ENCODE measurements at regions not wholly inside any gene's neighbourhood (a gene's known extent, or its start where the extent isn't known, plus 50 kb on each side); places are given as distances from the start of the nearest gene placed in this dataset.

DNA sequence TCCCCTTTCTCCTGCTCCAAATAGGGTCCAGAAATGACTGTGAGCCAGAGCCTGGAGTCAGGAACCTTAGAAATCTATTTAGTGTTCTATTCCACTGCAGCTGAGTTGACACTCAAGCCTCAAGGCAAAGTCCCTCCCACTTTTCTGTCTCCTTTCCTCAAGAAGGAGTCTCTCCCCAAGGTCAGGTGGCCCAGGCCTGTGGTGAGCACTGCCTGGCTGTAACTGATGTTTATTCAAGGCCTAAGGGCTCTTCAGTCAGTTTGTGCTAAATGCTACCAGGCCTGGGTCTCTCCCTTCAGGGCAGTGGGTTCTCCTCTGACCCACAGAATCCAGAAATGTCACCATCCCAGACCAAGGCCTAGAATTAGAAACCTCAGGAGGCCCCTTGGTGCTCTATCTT, 1042.9 kb upstream of the EPHA7 start:
- no peak overlapping the region for H3K4me3 ChIP-seq
- H2AFZ ChIP-seq (replicated peaks) = no peak overlapping the region
- H3K4me1 Mint-ChIP-seq = peaks cover 3% of the 10 kb centered on the region
- TF ChIP-seq, protein P1, sequence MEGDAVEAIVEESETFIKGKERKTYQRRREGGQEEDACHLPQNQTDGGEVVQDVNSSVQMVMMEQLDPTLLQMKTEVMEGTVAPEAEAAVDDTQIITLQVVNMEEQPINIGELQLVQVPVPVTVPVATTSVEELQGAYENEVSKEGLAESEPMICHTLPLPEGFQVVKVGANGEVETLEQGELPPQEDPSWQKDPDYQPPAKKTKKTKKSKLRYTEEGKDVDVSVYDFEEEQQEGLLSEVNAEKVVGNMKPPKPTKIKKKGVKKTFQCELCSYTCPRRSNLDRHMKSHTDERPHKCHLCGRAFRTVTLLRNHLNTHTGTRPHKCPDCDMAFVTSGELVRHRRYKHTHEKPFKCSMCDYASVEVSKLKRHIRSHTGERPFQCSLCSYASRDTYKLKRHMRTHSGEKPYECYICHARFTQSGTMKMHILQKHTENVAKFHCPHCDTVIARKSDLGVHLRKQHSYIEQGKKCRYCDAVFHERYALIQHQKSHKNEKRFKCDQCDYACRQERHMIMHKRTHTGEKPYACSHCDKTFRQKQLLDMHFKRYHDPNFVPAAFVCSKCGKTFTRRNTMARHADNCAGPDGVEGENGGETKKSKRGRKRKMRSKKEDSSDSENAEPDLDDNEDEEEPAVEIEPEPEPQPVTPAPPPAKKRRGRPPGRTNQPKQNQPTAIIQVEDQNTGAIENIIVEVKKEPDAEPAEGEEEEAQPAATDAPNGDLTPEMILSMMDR (IDR thresholded peaks at IDR 0.05) = no peak
- no peak for TF ChIP-seq EZH2phosphoT487 (IDR thresholded peaks at IDR 0.05)
- TF ChIP-seq EZH2 (IDR thresholded peaks at IDR 0.05) = no peak
- no peak overlapping the region for H3K27ac Mint-ChIP-seq
- H3K27me3 ChIP-seq = no peaks in the 10 kb centered on the region
- no peak overlapping the region for H3K4me2 ChIP-seq
- H3K4me1 ChIP-seq = peaks cover 5% of the 10 kb centered on the region
- peaks cover 2% of the 10 kb centered on the region for H3K9me3 Mint-ChIP-seq
- H3K27ac ChIP-seq = no peak overlapping the region
- H3K36me3 Mint-ChIP-seq = no peaks in the 10 kb centered on the region
- no peaks in the 10 kb centered on the region for H4K20me1 ChIP-seq (ENCODE audit: low read depth)
- no peaks in the 10 kb centered on the region for H3K9me3 ChIP-seq (ENCODE audit: low read depth)
- no peak overlapping the region for H3K4me3 Mint-ChIP-seq
- H3K27me3 Mint-ChIP-seq (ENCODE audit: insufficient read depth, low read depth) = peaks cover 7% of the 10 kb centered on the region
- no peaks in the 10 kb centered on the region for H3K79me2 ChIP-seq (ENCODE audit: low read depth)
- H3K9ac ChIP-seq = no peak overlapping the region
- no peaks in the 10 kb centered on the region for H3F3A ChIP-seq (ENCODE audit: low read depth)
- no peaks in the 10 kb centered on the region for H3K36me3 ChIP-seq
- DNase-seq (ENCODE audit: low spot score) = no peak

DNA sequence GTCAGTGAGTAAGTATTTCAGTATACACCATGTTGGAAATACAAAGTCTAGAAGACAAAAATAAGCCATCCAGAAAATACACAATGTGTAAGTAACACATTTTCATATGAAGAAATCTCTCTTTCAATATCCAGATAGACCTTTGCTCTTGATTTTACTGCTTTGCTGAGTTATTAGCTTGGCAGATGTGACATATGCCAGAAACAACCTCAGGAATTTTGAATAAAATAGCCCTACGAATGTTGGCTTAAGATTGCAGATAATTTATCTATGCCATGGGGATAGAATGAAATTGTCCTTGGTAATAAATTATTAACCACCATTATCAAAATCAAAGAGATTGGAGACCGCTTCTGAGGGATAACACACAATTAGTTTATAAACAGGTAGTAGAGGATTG, 1036.9 kb upstream of the EPHA7 start:
- Mint-ChIP-seq H3K4me1 (no peaks in the 10 kb centered on the region), H3K27ac (no peak overlapping the region), H3K36me3 (peaks cover 6% of the 10 kb centered on the region), H3K4me3 (no peak overlapping the region), H3K27me3 (ENCODE audit: insufficient read depth, low read depth) (no peaks in the 10 kb centered on the region), H3K9me3 (peaks cover 7% of the 10 kb centered on the region)
- Histone ChIP-seq H3K27ac (no peak overlapping the region), H3K27me3 (no peaks in the 10 kb centered on the region), H3K79me2 (ENCODE audit: low read depth) (no peaks in the 10 kb centered on the region), H3K9ac (no peak overlapping the region), H3K4me2 (no peak overlapping the region), H3F3A (ENCODE audit: low read depth) (no peaks in the 10 kb centered on the region), H3K9me3 (ENCODE audit: low read depth) (no peaks in the 10 kb centered on the region), H3K36me3 (no peaks in the 10 kb centered on the region), H3K4me3 (no peak overlapping the region), H4K20me1 (ENCODE audit: low read depth) (no peaks in the 10 kb centered on the region), H3K4me1 (no peaks in the 10 kb centered on the region), H2AFZ (replicated peaks) (no peak overlapping the region)
- TF ChIP-seq, protein P1 (IDR thresholded peaks at IDR 0.05) = no peak
- TF ChIP-seq EZH2 (IDR thresholded peaks at IDR 0.05) (no peak), EZH2phosphoT487 (IDR thresholded peaks at IDR 0.05) (no peak)
- no peak for DNase-seq (ENCODE audit: low spot score)

DNA sequence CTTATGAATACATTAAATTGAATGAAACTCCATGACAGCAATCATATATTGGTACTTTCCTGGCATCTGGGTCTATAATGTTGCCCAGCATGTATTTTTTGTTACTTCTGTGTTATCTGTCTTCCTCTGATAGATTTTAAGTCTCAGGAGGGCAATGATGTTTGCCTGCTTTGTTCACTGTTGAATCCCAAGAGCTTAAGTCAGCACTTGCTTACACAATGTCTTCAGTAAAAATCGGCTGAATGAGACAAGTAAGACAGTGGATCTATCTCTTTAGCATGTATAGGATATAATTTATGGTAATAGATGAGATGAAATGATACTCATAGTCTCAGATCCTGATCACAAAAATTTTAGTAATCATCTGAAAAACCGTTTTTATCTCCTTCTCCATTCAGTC, 1034.9 kb upstream of the EPHA7 start:
- Histone ChIP-seq H3K36me3 (no peaks in the 10 kb centered on the region), H2AFZ (replicated peaks) (no peak overlapping the region), H3K4me2 (no peak overlapping the region), H3F3A (ENCODE audit: low read depth) (no peaks in the 10 kb centered on the region), H3K4me3 (no peak overlapping the region), H3K27me3 (no peaks in the 10 kb centered on the region), H3K79me2 (ENCODE audit: low read depth) (no peaks in the 10 kb centered on the region), H3K4me1 (no peaks in the 10 kb centered on the region), H3K9me3 (ENCODE audit: low read depth) (no peaks in the 10 kb centered on the region), H4K20me1 (ENCODE audit: low read depth) (no peaks in the 10 kb centered on the region), H3K27ac (no peak overlapping the region), H3K9ac (no peak overlapping the region)
- no peak overlapping the region for H3K4me3 Mint-ChIP-seq
- no peak overlapping the region for H3K27ac Mint-ChIP-seq
- DNase-seq (ENCODE audit: low spot score) = peak; percentile 6
- peaks cover 6% of the 10 kb centered on the region for H3K36me3 Mint-ChIP-seq
- TF ChIP-seq EZH2phosphoT487 (IDR thresholded peaks at IDR 0.05) (no peak), EZH2 (IDR thresholded peaks at IDR 0.05) (no peak)
- TF ChIP-seq, protein P1 (IDR thresholded peaks at IDR 0.05) = no peak
- no peaks in the 10 kb centered on the region for H3K4me1 Mint-ChIP-seq
- H3K27me3 Mint-ChIP-seq (ENCODE audit: insufficient read depth, low read depth) = no peaks in the 10 kb centered on the region
- peaks cover 5% of the 10 kb centered on the region for H3K9me3 Mint-ChIP-seq

Measured in neural progenitor cell (in vitro differentiated cells).